Right lobe of liver (tissue), 6 donors: ENCODE measurements at regions not wholly inside any gene's neighbourhood (a gene's known extent, or its start where the extent isn't known, plus 50 kb on each side); places are given as distances from the start of the nearest gene placed in this dataset.

ENCODE experiments used
- ATAC-seq, 4 donors: fragments of 200-7000 bp; cut with Tn5 transposase; one replicate each; pipeline ENCODE4 v1.9.1; 2020; ENCODE audit warnings: mild to moderate bottlenecking in 4 of 4, moderate library complexity in 4 of 4
- DNase-seq, 3 donors: peaks; one replicate each; pipeline ENCODE4 v3.0.0-alpha.2; 2020
- H3K27ac ChIP-seq, 3 donors: fragments of 200-600 bp; one replicate each; pipeline ENCODE4 v1.8.0; 2022
- H3K27me3 ChIP-seq, 2 donors: fragments of 200-600 bp; one replicate each; pipeline ENCODE4 v1.8.0; 2022
- H3K36me3 ChIP-seq, 4 donors: fragments of 200-600 bp; sonication (generic) in 1 of 4; one replicate each; pipeline versions ENCODE4 v1.5.1 to v1.8.0; 2017 to 2022; ENCODE audit warnings: control low read depth in 1 of 4
- H3K4me1 ChIP-seq, 4 donors: fragments of 200-600 bp; sonication (generic) in 1 of 4; one replicate each; pipeline versions ENCODE4 v1.5.1 to v1.8.0; 2017 to 2022; ENCODE audit warnings: control low read depth in 1 of 4
- H3K4me3 ChIP-seq, 3 donors: fragments of 200-600 bp; one replicate each; pipeline ENCODE4 v1.8.0; 2022
- H3K9me3 ChIP-seq, 4 donors: fragments of 200-600 bp; sonication (generic) in 1 of 4; one replicate each; pipeline versions ENCODE4 v1.5.1 to v1.8.0; 2017 to 2022; ENCODE audit warnings: control low read depth in 1 of 4
- POLR2A ChIP-seq: fragments of 450-650 bp; IDR thresholded peaks from one replicate; pipeline ENCODE4 v1.6.1; 2017; ENCODE audit warnings: antibody characterized with exemption, mild to moderate bottlenecking
- WGBS: methylation state at CpG from one replicate; pipeline ENCODE4 v1.1.6; 2018; ENCODE audit warnings: low coverage, low lambda C conversion rate; ENCODE audit not compliant: insufficient coverage; ENCODE audit errors: missing lambda C conversion rate; 5-methylcytosine and 5-hydroxymethylcytosine counted together
- intact Hi-C, 2 donors: fragments of 100-400 bp; cut with DNase I; formaldehyde crosslinking; loops; one replicate each; pipeline versions ENCODE4 v1.11.2 to v1.14.1; 2022
- TF ChIP-seq, protein P1 (sequence below), 4 donors: fragments of 200-600 bp in 3 of 4; fragments of 450-650 bp in 1 of 4; IDR thresholded peaks; one replicate each; pipeline versions ENCODE4 v1.5.1 to v1.8.0; 2016 to 2022; ENCODE audit warnings: antibody characterized with exemption in 4 of 4, mild to moderate bottlenecking in 2 of 4
- donor health status: DM: no; HTN: yes; CAD: no.
- donor health status: DM: no; HTN: no; CAD: no.
- donor health status: DM: no; HTN: no; CAD: no.
- donor health status: DM: no; HTN: yes; CAD: no.
- donor health status: DM: no; HTN: yes; CAD: no.

DNA sequence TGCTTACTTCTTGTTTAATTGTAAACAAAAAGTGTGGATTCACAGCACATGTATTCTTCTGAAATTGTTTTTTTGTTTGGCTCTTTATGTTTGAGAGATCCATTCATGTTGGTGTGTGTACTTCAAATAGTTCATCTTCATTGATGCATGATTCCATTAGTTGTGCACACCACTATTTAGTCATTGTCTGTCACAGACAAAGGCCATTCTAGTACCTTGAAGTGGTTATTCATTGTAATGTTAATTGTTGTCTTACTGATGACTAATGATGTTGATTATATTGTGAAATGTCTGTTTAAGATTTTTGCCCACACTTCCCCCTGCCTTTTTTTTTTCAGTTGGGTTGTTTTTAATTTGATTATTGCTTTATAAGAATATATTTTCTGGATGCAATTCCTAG, 391.3 kb downstream of the DIRAS2 start:
- Histone ChIP-seq H3K36me3 (no peaks in the 10 kb centered on the region), H3K4me3 (no peak overlapping the region), H3K27me3 (no peaks in the 10 kb centered on the region), H3K4me1 (no peaks in the 10 kb centered on the region), H3K27ac (no peak overlapping the region), H3K9me3 (no peaks in the 10 kb centered on the region)
- DNase-seq (no peak), ATAC-seq (no peak)
- TF ChIP-seq, protein P1, sequence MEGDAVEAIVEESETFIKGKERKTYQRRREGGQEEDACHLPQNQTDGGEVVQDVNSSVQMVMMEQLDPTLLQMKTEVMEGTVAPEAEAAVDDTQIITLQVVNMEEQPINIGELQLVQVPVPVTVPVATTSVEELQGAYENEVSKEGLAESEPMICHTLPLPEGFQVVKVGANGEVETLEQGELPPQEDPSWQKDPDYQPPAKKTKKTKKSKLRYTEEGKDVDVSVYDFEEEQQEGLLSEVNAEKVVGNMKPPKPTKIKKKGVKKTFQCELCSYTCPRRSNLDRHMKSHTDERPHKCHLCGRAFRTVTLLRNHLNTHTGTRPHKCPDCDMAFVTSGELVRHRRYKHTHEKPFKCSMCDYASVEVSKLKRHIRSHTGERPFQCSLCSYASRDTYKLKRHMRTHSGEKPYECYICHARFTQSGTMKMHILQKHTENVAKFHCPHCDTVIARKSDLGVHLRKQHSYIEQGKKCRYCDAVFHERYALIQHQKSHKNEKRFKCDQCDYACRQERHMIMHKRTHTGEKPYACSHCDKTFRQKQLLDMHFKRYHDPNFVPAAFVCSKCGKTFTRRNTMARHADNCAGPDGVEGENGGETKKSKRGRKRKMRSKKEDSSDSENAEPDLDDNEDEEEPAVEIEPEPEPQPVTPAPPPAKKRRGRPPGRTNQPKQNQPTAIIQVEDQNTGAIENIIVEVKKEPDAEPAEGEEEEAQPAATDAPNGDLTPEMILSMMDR (IDR thresholded peaks at IDR 0.05), result no peak
- TF ChIP-seq POLR2A, result no peak
- intact Hi-C loops, result no loop called here

DNA sequence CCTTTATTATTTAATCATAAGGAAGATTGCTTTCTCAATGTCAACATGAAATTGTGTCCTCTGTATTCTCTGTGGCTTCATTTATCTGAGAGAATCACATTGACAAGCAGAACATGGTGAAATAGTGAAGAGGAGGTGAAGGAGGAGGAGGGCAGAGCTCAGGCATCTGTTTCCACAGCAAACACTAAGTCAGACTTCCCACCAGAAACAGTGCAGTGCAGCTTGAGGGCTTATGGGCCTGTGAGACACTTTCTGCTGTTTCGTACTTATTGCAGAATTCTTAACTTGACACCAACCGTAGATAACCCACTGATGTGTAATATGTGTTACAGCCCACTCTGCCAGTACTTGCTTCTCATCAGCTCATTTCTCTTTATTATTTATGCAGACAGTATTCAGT, 386.3 kb downstream of the DIRAS2 start:
- Histone ChIP-seq H3K27me3 (no peaks in the 10 kb centered on the region), H3K4me3 (no peak overlapping the region), H3K9me3 (no peaks in the 10 kb centered on the region), H3K27ac (no peak overlapping the region), H3K4me1 (no peaks in the 10 kb centered on the region), H3K36me3 (no peaks in the 10 kb centered on the region)
- DNase-seq (no peak), ATAC-seq (no peak)
- WGBS, result 58% methylated on average over 2 of the region's 2 CpGs
- intact Hi-C loops, result no loop called here
- TF ChIP-seq, protein P1 (IDR thresholded peaks at IDR 0.05), result no peak
- TF ChIP-seq POLR2A, result no peak

DNA sequence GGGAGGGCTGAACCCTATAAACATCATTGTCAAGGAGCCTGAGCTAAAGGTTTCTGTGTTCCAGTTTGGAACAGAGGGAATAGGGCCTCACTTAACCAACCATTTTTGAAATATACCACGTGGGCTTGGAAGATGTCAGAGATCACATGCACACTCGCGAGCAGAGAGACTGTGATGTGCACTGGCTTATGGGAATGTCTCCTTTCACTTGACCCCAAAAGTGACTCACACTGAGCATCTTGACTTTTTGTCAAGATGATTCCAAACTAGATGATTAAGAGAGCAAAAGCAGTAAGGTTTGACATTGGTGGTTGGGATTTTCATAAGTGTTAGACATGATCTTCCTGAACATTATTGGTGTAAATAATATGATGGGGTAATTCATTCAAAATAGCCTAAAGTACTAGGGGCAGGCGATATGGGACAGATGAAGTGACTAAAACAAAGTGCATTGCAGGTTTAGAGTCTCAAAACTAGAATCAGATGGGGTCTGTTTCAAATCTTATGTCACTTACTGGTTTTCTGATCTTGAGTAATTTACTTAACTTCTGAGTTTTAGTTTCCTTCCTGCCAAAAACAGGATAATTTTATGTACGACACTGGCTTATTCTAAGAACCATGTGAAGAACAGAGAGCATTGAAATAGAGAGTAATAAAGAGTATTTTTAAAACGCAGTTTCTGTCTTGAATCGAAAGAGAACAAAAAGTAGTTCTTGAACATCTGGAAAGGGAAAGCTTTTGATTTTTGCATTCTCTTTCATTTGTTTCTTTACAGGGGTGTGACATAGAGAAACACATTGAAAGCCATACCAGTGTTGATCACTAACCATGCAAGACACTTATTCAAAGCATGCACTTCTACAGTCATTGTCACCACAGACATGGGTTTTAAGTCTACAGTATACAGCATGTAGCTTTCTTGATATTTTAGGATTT, 383.0 kb downstream of the DIRAS2 start:
- no peaks in the 10 kb centered on the region for H3K27me3 ChIP-seq
- no peak for TF ChIP-seq POLR2A
- TF ChIP-seq, protein P1 (IDR thresholded peaks at IDR 0.05), result no peak
- WGBS, result 65% methylated on average over 7 of the region's 7 CpGs
- no peaks in the 10 kb centered on the region for H3K4me1 ChIP-seq
- H3K4me3 ChIP-seq, result no peak overlapping the region
- intact Hi-C loops, result no loop called here
- no peak overlapping the region for H3K27ac ChIP-seq
- no peaks in the 10 kb centered on the region for H3K36me3 ChIP-seq
- H3K9me3 ChIP-seq, result no peaks in the 10 kb centered on the region
- DNase-seq (no peak), ATAC-seq (no peak)

DNA sequence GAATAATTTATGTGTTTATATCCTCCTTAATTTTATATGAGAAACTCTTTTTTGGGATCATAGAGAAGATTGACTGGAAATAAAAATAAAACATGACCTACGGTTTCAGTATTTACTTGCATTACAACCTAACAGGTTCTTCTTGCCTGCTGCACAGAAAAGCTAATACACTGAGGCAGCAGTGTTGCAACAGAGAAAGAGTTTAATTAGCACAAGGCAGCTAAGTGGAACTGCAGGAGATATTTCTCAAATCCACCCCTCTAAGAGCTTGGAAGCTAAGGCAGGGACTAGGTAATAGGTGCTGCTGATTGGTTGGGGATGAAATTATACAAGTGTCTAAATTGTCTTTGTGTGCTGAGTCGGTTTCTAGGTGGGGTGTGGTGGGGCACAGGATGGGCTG, 380.9 kb downstream of the DIRAS2 start:
- Histone ChIP-seq H3K9me3 (no peaks in the 10 kb centered on the region), H3K4me1 (no peaks in the 10 kb centered on the region)
- WGBS, result 58% methylated on average over 2 of the region's 2 CpGs

More for the DNA sequence above, 380.9 kb downstream of the DIRAS2 start:
- intact Hi-C loops, result no loop called here
- H3K4me3 ChIP-seq, result no peak overlapping the region
- DNase-seq (no peak), ATAC-seq (no peak)
- H3K27me3 ChIP-seq, result no peaks in the 10 kb centered on the region
- TF ChIP-seq POLR2A, result no peak
- TF ChIP-seq, protein P1 (IDR thresholded peaks at IDR 0.05), result no peak
- no peaks in the 10 kb centered on the region for H3K36me3 ChIP-seq
- H3K27ac ChIP-seq, result no peak overlapping the region
